ENCODE measurements at regions not wholly inside any gene's neighbourhood (a gene's known extent, or its start where the extent isn't known, plus 50 kb on each side); places are given as distances from the start of the nearest gene placed in this dataset.
"Not testable (repeated sequence)": the region's sequence is repeated elsewhere in the genome, so short reads cannot be mapped to it uniquely, and the experiment has no call there.

DNA sequence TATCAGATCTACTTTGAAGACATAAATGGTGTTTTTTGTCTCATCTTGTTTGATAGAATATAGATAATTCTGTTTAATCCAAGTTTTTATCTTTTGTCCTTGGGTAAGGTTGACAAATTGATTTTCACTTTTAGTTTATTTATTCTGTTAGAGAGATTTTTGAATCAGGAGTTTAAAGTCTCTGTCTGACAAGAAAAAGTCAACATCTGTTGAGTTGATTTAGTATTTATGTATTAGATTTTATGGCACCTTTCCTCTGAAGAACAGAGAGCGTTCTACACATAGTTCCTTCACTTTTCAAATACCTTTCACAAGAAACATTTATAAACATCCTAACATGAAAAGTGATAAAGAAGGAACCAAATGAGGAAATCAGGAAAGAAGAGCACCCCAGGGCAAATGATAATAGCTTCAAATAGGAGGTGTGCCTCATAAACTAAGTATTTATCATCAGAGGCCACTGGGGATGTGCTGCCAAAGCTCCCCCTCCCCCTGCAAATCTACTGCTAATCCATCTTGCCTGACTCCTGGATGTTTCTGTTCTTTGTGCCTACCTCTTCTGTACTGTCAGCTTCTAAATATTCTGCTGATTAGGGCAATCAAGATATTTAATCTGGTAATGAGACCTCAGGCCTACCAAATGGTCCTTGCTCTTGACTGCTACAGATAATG lies 457.7 kb upstream of the CHD1 start:
- in situ Hi-C loops (cut with HindIII; ENCODE audit: low pct_unique_long_range_greater_than_20kb, low sequenced_read_pairs), result no loop called here
- no peak for DNase-seq (ENCODE audit: low read depth, low spot score)

DNA sequence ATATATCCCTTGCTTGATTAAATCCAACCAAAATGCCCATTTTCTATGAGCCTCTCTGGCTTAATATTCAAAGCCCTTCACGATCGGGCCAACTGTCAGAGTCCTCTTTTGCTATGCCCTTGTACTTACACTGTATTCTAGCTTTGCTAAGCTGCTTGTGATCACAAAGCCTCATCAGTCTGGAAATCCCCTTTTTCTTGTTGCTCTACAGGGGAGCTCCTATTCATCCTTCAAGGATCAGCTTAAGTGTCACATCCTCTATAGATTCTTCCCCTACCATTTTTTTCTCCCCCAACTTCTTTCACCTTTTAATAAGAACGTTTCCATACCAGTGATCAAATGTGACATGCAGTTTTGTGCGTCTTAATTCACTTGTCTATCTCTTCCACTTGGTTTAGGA lies 450.4 kb upstream of the CHD1 start:
- in situ Hi-C loops (cut with HindIII; ENCODE audit: low pct_unique_long_range_greater_than_20kb, low sequenced_read_pairs), result no loop called here
- DNase-seq (ENCODE audit: low read depth, low spot score), result no peak

DNA sequence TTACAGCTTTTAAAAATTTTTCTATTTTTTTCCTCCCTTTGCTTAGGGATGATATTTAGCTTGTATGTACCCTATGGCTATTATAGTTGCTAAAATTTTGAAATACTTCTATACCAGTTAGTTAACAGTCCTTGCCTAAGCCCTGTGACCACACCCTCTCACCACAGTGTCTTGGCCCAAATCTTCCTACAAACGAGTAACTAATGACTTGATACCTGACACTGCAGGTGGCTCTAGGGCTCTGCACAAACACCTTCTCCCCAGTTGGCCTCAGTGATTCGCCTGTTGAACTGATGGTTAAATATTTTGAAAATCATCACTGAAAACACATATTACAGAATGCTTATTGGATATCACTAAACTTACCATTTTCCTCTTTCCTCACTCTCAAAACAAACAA lies 449.6 kb upstream of the CHD1 start:
- no peak for DNase-seq (ENCODE audit: low read depth, low spot score)
- in situ Hi-C loops (cut with HindIII; ENCODE audit: low pct_unique_long_range_greater_than_20kb, low sequenced_read_pairs), result no loop called here

DNA sequence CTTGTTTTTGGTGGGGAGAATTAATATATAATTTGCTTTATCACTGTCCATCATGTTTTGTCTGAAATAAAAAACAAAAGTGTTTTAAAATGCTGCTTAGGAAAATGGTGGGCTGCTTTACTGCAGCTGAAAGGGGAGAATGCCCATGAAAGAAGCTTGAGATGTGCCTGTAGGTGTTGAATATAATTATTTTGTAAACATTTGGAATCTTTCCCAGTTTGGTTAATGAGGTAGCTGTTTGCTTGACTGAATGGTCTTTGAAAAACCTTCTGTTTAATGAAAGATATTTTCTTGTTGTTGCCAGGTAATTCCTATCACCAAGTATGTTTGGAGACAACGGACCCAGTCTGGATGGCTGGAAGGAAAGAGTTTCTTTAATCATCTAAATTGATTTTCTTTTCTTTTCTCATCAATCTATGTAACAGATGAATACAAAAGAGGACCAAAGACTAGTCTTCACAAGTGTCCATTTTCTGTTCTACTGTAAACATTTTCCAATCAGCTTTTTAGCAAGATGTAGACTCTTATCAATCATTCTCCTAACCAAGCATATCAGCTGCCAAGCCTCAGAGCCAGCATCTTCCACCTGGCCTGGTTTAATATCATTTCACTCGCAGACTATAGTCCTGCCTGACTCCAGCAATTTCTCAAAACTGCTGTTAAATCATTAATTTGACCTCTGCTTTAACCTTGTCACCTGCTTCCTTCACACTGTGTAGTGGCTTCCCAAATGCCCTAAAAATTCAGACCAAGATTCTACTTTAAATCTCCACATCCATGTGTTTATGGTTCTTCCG lies 441.2 kb upstream of the CHD1 start:
- DNase-seq (ENCODE audit: low read depth, low spot score), result no peak
- in situ Hi-C loops (cut with HindIII; ENCODE audit: low pct_unique_long_range_greater_than_20kb, low sequenced_read_pairs), result no loop called here

DNA sequence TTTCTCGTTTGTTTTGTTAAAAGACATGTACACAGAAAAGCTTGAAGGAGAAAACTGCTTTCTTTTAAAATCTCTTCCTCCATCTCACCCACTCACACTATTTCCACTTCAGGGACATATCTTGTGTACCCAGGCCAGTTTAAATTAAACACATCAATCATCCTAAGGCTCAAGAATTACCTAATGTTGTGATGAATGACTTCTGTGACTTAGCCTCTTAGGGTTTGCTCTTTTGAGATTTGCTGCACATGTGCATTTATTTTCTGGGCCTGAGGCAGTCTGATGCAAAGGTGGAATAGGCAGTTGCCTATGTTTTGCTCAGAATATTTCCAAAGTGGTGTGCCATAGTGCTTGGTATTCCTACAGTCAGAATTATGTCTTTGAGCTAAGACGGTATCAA lies 439.9 kb upstream of the CHD1 start:
- no peak for DNase-seq (ENCODE audit: low read depth, low spot score)
- in situ Hi-C loops (cut with HindIII; ENCODE audit: low pct_unique_long_range_greater_than_20kb, low sequenced_read_pairs), result no loop called here

DNA sequence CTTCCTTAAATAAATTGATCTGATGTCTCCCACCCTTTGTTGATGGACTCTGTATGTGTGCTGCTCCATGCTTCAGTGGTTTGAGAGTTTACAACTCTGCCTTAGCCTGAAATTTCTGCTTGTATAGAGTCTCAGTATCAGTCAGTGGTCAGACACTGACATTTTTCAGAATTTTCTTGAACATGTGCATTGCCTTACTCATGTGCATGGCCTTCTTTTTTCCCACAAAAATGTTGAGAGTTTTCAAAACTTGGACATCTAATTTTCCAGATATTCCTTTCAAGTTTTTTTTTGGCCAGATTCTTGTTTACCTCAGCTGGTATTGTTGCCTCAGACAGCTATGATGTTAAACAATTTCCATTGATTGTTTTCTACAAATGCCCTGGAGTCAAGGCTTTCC lies 427.1 kb upstream of the CHD1 start:
- DNase-seq (ENCODE audit: low read depth, low spot score), result no peak
- in situ Hi-C loops (cut with HindIII; ENCODE audit: low pct_unique_long_range_greater_than_20kb, low sequenced_read_pairs), result no loop called here

DNA sequence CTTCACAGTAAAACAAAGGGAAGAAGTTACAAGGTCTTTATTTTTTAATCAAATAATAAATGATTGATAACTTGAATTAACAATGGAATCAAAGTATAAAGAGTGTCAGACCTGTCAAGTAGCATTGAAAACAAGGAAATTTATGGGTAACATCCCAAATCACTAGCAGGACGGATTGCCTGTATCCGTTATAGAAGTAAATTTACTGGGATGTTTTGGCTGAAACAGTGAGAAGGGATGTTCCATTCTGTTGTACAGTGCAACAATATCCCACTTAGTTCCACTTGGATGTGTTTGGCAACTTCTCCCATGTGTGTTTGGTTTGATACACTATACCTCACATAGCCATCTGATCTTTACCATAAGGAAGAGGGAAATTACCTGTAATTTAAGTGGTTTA lies 421.0 kb upstream of the CHD1 start:
- in situ Hi-C loops (cut with HindIII; ENCODE audit: low pct_unique_long_range_greater_than_20kb, low sequenced_read_pairs), result no loop called here
- DNase-seq (ENCODE audit: low read depth, low spot score), result no peak

DNA sequence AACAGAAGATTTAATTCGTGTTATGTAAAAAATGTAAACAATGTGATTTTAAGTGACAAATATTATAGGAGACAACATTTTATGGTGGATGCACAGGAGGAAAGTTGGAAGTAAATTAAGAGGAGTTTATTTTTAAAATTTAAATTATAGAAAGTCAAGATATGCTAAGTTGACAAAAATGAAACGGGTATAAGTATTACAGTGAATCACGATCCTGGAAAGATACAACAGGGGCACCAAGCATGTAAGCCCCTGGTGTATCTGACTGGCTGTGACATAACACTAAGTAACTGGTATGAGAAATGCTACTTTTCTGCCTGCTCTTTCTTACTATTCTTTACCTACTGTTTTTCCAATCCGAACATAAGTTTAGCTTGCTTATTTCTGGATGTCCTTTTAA lies 419.8 kb upstream of the CHD1 start:
- no peak for DNase-seq (ENCODE audit: low read depth, low spot score)
- in situ Hi-C loops (cut with HindIII; ENCODE audit: low pct_unique_long_range_greater_than_20kb, low sequenced_read_pairs), result no loop called here

DNA sequence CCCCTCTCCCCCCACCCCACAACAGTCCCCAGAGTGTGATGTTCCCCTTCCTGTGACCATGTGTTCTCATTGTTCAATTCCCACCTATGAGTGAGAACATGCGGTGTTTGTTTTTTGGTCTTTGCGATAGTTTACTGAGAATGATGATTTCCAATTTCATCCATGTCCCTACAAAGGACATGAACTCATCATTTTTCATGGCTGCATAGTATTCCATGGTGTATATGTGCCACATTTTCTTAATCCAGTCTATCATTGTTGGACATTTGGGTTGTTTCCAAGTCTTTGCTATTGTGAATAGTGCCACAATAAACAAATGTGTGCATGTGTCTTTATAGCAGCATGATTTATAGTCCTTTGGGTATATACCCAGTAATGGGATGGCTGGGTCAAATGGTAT lies 411.0 kb upstream of the CHD1 start:
- DNase-seq (ENCODE audit: low read depth, low spot score); in situ Hi-C loops (cut with HindIII; ENCODE audit: low pct_unique_long_range_greater_than_20kb, low sequenced_read_pairs): not testable (repeated sequence)

DNA sequence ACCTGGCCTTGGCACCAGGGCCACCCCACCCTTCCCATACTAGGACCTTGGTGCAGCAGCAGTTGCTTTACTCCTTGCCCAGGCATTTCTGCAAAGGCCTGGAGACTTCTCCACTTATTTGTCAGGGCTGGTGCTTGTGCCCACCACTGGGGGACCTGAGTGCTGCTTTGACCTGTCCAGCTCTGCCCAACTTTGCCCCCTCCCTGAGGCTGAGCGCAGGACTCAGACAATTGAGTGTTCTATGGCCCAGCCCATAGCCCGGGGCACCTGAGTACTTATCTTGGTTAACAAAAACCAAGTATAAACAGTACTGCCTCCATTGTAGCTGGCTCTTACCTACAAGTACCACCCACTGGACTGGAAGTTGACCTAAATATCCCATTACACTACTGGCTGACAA lies 406.1 kb upstream of the CHD1 start:
- DNase-seq (ENCODE audit: low read depth, low spot score), result no peak
- in situ Hi-C loops (cut with HindIII; ENCODE audit: low pct_unique_long_range_greater_than_20kb, low sequenced_read_pairs), result no loop called here

DNA sequence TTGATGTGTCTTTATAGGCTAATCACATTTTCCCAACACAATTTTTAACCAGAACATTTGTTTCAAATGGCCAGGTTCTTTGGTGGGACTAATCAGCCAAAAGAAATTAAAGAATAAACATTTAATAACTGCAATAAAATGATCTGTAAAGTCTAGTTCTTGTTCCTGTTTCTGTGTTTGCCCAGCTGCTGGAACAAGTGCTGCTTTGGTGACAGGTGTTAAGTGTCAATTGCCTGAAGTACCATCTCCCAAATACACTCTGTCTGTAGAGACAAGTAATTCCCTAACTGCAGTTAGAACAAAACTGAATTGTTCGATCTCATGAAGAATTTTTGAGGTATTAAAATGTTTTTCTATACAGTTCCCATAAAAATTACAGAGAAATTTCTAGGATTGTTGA lies 402.3 kb upstream of the CHD1 start:
- no peak for DNase-seq (ENCODE audit: low read depth, low spot score)
- in situ Hi-C loops (cut with HindIII; ENCODE audit: low pct_unique_long_range_greater_than_20kb, low sequenced_read_pairs), result no loop called here

DNA sequence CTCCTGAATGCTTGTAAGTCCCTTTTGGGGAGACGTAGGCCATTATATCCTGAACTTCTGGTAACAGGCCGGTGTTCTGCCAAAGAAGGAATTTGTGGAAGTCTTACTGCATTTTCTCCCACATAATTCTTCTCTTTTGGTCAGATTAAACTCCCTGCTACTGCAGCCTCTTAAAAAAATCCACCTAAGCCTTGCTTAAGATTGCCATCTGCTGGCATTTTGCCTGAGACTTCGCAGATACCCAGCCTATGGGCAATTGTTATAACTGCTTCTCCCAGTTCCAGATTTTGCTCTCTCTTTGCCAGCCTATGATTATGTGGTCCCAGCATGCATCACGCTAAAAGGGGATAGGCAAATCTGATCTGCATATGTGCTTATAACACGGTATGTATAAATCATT lies 391.6 kb upstream of the CHD1 start:
- peak; percentile 64 for DNase-seq (ENCODE audit: low read depth, low spot score)
- in situ Hi-C loops (cut with HindIII; ENCODE audit: low pct_unique_long_range_greater_than_20kb, low sequenced_read_pairs), result no loop called here

DNA sequence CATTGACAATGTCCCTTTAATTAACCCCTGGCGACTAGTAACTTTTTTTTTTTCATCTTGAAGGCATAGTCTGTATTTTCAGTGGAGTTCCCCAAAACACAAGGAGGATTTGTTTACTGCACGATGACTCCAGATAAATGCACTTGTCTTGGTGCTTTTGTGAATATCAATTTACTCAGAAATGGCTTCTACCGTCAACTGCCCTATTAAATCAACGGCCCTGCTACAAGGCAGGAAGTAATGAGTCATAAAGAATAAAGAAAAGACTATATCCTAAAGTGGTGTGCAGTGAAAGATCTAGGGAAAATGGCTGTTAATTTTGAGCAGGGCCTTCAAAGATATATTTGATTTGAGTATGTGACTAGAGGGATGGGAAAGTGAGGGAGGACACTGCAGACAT lies 388.3 kb upstream of the CHD1 start:
- DNase-seq (ENCODE audit: low read depth, low spot score), result no peak
- in situ Hi-C loops (cut with HindIII; ENCODE audit: low pct_unique_long_range_greater_than_20kb, low sequenced_read_pairs), result no loop called here

DNA sequence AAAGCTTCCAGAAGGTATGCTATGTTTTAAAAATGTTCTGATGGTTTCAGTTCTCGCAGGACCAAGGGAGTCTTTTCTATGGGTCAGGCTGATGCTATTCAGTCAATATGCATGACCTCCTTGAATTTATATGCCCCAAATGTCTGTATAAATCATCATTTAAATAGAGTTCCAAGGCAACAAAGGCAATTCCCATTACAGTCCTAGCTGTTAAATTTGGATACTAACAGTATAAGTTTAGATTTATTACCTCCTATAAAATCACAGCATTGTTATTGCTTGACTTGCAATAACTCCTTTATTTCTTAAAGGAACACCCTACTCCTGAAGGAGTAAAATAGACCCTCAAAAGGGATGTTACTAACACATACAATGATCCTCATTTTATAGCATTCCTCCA lies 387.7 kb upstream of the CHD1 start:
- no peak for DNase-seq (ENCODE audit: low read depth, low spot score)
- in situ Hi-C loops (cut with HindIII; ENCODE audit: low pct_unique_long_range_greater_than_20kb, low sequenced_read_pairs), result no loop called here

DNA sequence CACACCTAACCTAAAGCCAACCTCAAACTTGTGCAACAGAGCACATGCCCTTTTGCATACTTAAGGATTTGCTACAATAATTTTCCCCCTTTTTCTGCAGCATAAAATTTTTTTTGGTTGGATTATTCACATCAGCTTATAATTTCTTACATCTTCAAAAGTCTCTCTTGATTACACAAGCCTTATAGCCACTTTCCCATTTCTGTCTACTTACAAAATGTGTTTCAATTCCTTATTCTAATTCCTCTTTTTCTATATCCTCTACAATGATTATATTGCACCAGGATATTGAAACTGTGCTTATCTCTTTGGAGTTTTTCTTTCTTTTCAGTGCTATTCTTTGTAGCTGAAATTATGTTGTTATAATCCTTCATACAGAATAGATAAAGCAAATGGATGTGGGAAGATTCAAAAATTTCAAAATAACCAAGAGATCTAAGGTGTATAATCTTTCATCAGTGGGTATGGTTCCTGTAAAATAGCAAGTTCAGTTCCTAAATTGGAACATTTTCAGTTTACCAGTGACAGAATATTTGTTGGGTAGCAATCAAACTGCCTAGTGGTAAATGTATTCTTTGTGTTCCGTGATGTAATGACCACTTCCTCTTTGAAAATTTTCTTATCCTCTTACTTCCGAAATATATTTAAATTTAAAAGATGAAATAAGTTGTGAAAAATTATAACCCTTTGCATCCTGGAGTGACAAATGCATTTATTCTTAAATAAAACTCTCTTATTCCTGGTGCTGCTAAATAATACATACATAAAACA lies 386.8 kb upstream of the CHD1 start:
- DNase-seq (ENCODE audit: low read depth, low spot score), result no peak
- in situ Hi-C loops (cut with HindIII; ENCODE audit: low pct_unique_long_range_greater_than_20kb, low sequenced_read_pairs), result no loop called here

DNA sequence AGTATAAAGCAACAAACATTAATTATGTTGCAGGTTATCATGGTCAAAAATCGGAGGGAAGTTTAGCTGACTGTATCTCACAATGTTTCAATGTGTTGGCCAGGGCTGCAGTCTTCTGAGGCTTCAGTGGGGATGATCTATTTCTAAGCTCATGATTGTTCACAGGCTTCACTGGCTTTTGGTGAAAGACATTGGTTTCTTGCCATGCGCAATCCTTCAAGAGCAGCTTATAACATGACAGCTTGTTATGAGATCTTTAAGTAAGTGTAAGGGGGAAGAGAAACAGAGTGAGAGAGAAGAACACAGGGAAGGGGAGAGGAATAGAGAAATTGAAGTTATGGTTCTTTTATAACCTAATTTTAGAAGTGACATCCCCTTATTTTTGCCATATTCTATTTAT lies 385.9 kb upstream of the CHD1 start:
- no peak for DNase-seq (ENCODE audit: low read depth, low spot score)
- in situ Hi-C loops (cut with HindIII; ENCODE audit: low pct_unique_long_range_greater_than_20kb, low sequenced_read_pairs), result no loop called here

DNA sequence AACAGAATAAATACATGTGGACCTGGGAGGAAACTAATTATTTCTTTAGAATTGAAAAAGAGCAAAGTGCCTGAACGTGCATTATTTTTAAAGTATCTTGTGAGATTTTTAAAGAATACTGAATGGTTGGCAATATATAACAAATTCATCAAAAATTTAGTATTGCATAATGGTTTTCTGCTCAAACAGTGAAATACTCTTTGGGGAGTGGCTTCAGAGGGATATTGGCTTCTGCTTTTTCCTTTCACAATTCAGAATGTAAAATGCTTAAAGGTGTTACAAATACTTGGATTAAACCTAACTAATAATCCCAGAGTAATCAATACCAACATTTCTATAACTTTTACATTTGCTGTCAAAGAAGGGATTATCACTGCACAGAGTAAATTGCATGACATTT lies 379.3 kb upstream of the CHD1 start:
- in situ Hi-C loops (cut with HindIII; ENCODE audit: low pct_unique_long_range_greater_than_20kb, low sequenced_read_pairs), result no loop called here
- DNase-seq (ENCODE audit: low read depth, low spot score), result no peak

DNA sequence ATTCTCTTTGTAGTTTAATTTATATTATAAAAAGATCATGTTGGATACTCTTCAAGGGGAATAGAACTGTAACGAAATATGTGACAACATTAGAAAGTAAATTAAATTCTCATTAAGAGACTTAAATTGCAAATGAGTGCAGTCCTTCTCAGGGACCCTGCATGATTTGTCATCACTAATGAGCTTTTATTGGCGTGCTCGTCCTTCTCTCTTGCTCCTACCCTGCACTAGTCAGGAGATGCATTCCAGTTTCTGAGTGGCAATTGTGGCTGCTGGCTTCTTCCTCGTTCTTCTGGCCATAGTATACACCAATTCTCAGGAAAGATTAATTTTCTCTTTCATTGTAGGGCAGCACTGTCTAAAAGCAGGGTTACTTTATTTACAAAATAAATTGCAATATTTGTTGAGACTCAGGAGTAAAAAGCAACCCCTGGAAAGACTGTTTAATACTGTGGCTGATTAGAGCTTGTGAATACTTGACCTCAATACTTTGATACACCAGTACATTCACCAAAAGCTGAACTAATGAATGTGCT lies 376.3 kb upstream of the CHD1 start:
- in situ Hi-C loops (cut with HindIII; ENCODE audit: low pct_unique_long_range_greater_than_20kb, low sequenced_read_pairs), result no loop called here

DNA sequence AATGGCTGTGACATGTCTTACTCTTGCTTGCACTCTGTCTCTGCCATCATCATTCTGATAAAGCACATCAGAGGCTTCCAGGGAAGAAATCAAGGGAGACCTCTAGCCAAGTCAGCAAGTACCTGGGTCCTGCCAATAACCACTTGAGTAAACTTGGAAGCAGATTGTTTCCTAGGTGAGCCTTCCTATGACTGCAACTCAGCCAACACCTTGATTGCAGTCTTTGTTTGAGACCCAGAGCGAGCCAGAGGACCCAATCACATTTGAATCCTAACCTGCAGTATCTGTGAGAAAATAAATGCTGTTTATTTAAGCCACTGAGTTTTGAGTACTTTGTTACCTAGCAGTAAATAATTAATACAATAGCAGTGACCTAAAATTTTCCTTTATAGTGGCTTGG lies 356.8 kb upstream of the CHD1 start:
- in situ Hi-C loops (cut with HindIII; ENCODE audit: low pct_unique_long_range_greater_than_20kb, low sequenced_read_pairs), result no loop called here
- no peak for DNase-seq (ENCODE audit: low read depth, low spot score)

More for the DNA sequence above, 376.3 kb upstream of the CHD1 start:
- DNase-seq (ENCODE audit: low read depth, low spot score), result no peak

All from SK-MEL-5 (cell line).